ENCODE measurements at regions not wholly inside any gene's neighbourhood (a gene's known extent, or its start where the extent isn't known, plus 50 kb on each side); places are given as distances from the start of the nearest gene placed in this dataset.

GRCh38 chrX:96436105-96436504 lies 248.5 kb upstream of the DIAPH2 start:
- H3K4me2 ChIP-seq: peak overlapping the region; percentile 28; the same call in 1 of the 2 replicates
- BruUV-seq (replicated peaks): no TSS peak
- no peaks in the 10 kb centered on the region for H3K36me3 ChIP-seq (ENCODE audit: low read depth)
- DNase-seq: peak in 1 of 2 experiments; percentile 35
- intact Hi-C loops (cut with micrococcal nuclease; ENCODE audit: unreplicated experiment): no loop called here
- no peak overlapping the region for H2AFZ ChIP-seq
- ChIA-PET POLR2A (ENCODE audit: unreplicated experiment) (no interaction called here), CTCF (no interaction called here)
- no peaks in the 10 kb centered on the region for H3K79me2 ChIP-seq (ENCODE audit: low read depth)
- H3F3A ChIP-seq (ENCODE audit: insufficient read depth, low read depth): no peaks in the 10 kb centered on the region
- H3K9me2 ChIP-seq (ENCODE audit: insufficient read depth): no peaks in the 10 kb centered on the region
- TF ChIP-seq CTCF (conservative IDR thresholded peaks at IDR 0.05) (no peak), EZH2 (IDR thresholded peaks at IDR 0.05; ENCODE audit: low read depth) (no peak)
- H3K27me3 ChIP-seq (ENCODE audit: insufficient read depth, low read depth): no peaks in the 10 kb centered on the region
- peaks cover 25% of the 10 kb centered on the region; the same call in 1 of the 2 replicates for H3K4me1 ChIP-seq (replicated peaks; ENCODE audit: insufficient read depth)
- H3K4me3 ChIP-seq: no peak overlapping the region
- no peaks in the 10 kb centered on the region for H3K9me3 ChIP-seq (ENCODE audit: insufficient read depth, low read depth)
- no peaks in the 10 kb centered on the region for H4K20me1 ChIP-seq (ENCODE audit: insufficient read depth)
- peak overlapping the region; percentile 12; the same call in 1 of the 2 replicates for H3K27ac ChIP-seq

GRCh38 chrX:96438803-96439202 lies 245.8 kb upstream of the DIAPH2 start:
- DNase-seq: no peak
- H3K4me2 ChIP-seq: no peak overlapping the region
- no peak overlapping the region for H2AFZ ChIP-seq
- H3K27ac ChIP-seq: no peak overlapping the region
- ChIA-PET POLR2A (ENCODE audit: unreplicated experiment) (no interaction called here), CTCF (no interaction called here)
- no peaks in the 10 kb centered on the region for H3K27me3 ChIP-seq (ENCODE audit: insufficient read depth, low read depth)
- peaks cover 16% of the 10 kb centered on the region; the same call in 1 of the 2 replicates for H3K4me1 ChIP-seq (replicated peaks; ENCODE audit: insufficient read depth)
- no peaks in the 10 kb centered on the region for H3K9me2 ChIP-seq (ENCODE audit: insufficient read depth)
- no peaks in the 10 kb centered on the region for H3K79me2 ChIP-seq (ENCODE audit: low read depth)
- no peaks in the 10 kb centered on the region for H3K36me3 ChIP-seq (ENCODE audit: low read depth)
- intact Hi-C loops (cut with micrococcal nuclease; ENCODE audit: unreplicated experiment): no loop called here
- no peak for TF ChIP-seq EZH2 (IDR thresholded peaks at IDR 0.05; ENCODE audit: low read depth)
- TF ChIP-seq CTCF (conservative IDR thresholded peaks at IDR 0.05): no peak
- no peaks in the 10 kb centered on the region for H3K9me3 ChIP-seq (ENCODE audit: insufficient read depth, low read depth)
- BruUV-seq (replicated peaks): no TSS peak
- no peaks in the 10 kb centered on the region for H4K20me1 ChIP-seq (ENCODE audit: insufficient read depth)
- no peaks in the 10 kb centered on the region for H3F3A ChIP-seq (ENCODE audit: insufficient read depth, low read depth)
- H3K4me3 ChIP-seq: no peak overlapping the region

- ChIA-PET POLR2A (ENCODE audit: unreplicated experiment) (no interaction called here), CTCF (no interaction called here)
- Histone ChIP-seq H3K4me2 (no peak overlapping the region), H3K79me2 (ENCODE audit: low read depth) (no peaks in the 10 kb centered on the region), H2AFZ (no peak overlapping the region), H3K4me3 (no peak overlapping the region), H3K4me1 (replicated peaks; ENCODE audit: insufficient read depth) (peaks cover 7% of the 10 kb centered on the region; the same call in 1 of the 2 replicates), H3K9me3 (ENCODE audit: insufficient read depth, low read depth) (no peaks in the 10 kb centered on the region), H3K27me3 (ENCODE audit: insufficient read depth, low read depth) (no peaks in the 10 kb centered on the region), H3F3A (ENCODE audit: insufficient read depth, low read depth) (no peaks in the 10 kb centered on the region), H3K36me3 (ENCODE audit: low read depth) (no peaks in the 10 kb centered on the region), H3K27ac (no peak overlapping the region), H4K20me1 (ENCODE audit: insufficient read depth) (no peaks in the 10 kb centered on the region), H3K9me2 (ENCODE audit: insufficient read depth) (no peaks in the 10 kb centered on the region)
- TF ChIP-seq CTCF (conservative IDR thresholded peaks at IDR 0.05) (no peak), EZH2 (IDR thresholded peaks at IDR 0.05; ENCODE audit: low read depth) (no peak)
- BruUV-seq (replicated peaks): no TSS peak
- intact Hi-C loops (cut with micrococcal nuclease; ENCODE audit: unreplicated experiment): no loop called here
- no peak for DNase-seq
Observed at GRCh38 chrX:96440941-96441340, 243.7 kb upstream of the DIAPH2 start.

Data from PC-9 (cell line).